Activated T-helper 1 cell treated with Interleukin-2 at 50 U/mL for 16 hours (primary cell): ENCODE measurements at regions not wholly inside any gene's neighbourhood (a gene's known extent, or its start where the extent isn't known, plus 50 kb on each side); places are given as distances from the start of the nearest gene placed in this dataset.

Experiments used
- DNase-seq: peaks from one replicate; pipeline ENCODE4 v3.0.0-alpha.2; 2020; ENCODE audit warnings: low read depth

DNA sequence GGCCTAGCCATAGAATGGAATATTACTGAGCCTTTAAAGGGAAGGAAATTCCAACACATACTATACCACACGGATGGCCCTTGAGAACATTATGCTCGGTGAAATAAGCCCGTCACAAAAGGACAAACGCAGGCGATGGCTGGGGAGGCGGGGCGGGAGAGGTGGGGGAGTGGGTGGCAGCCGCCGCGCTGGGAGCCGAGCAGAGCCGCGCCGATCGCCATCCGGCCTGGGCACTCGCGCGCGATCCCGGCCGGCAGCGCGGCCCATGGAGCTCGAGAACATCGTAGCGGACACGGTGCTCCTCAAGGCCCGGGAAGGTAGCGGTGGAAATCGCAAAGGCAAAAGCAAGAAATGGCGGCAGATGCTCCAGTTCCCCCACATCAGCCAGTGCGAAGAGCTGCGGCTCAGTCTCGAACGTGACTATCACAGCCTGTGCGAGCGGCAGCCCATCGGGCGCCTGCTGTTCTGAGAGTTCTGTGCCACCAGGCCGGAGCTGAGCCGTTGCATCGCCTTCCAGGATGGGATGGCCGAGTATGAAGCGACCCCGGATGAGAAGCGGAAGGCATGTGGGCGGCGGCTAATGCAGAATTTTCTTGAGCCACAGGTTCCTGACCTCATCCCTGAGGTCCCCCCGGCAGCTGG lies 140.1 kb downstream of the ZDHHC20 start:
- no peak for DNase-seq

DNA sequence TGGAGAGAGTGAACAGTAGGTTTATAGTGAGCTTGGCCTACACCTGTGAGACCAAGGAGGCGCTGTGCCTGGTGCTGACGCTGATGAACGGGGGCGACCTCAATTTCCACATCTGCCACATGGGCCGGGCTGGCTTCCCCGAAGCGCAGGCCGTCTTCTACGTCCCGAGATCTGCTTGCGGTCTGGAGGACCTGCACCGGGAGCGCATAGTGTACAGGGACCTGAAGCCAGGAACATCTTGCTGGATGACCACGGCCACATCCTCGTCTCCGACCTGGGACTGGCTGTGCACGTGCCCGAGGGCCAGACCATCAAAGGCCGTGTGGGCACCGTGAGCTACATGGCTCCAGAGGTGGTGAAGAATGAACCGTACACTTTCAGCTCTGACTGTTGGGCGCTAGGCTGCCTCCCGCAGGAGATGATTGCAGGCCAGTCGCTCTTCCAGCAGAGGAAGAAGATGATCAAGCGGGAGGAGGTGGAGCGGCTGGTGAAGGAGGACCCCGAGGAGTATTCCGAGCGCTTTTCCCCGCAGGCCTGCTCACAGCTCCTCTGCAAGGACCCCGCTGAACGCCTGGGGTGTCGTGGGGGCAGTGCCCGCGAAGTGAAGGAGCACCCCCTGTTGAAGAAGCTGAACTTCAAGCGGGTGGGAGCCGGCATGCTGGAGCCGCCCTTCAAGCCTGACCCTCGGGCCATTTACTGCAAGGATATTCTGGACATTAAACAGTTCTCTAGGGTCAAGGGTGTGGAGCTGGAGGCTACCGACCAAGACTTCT lies 139.0 kb downstream of the ZDHHC20 start:
- no peak for DNase-seq

DNA sequence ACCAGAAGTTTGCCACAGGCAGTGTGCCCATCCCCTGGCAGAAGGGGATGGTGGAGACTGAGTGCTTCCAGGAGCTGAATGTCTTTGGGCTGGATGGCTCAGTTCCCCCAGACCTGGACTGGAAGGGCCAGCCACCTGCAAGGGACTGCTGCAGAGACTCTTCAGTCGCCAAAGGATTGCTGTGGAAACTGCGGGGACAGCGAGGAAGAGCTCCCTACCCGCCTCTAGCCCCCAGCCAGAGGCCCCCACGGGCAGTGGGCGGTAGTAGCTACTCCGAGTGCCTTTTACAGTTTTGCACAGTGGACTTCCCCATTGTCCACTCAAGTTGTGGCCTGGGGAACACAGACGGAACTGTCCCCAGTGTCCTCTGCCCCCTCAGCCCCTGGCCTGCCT lies 138.5 kb downstream of the ZDHHC20 start:
- DNase-seq, result no peak

DNA sequence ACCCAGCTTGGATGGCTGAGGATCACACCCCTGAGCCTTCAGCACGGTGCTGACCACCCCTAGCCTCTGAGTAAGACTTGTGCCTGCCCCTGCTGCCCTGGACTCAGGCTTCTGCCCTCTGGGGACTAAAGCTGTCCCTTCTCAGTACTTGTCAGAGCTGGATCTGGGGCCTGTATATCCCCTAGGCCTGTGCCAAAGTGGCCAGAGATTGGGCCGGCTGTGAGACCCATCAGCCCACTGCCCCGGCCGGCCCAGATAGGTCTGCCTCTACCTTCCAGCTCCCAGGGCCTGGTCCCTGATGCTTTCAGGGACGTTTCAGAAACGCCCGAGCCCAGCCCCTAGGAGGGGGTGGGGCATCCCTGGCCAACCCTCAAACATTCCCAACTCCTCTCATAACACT lies 137.8 kb downstream of the ZDHHC20 start:
- no peak for DNase-seq

DNA sequence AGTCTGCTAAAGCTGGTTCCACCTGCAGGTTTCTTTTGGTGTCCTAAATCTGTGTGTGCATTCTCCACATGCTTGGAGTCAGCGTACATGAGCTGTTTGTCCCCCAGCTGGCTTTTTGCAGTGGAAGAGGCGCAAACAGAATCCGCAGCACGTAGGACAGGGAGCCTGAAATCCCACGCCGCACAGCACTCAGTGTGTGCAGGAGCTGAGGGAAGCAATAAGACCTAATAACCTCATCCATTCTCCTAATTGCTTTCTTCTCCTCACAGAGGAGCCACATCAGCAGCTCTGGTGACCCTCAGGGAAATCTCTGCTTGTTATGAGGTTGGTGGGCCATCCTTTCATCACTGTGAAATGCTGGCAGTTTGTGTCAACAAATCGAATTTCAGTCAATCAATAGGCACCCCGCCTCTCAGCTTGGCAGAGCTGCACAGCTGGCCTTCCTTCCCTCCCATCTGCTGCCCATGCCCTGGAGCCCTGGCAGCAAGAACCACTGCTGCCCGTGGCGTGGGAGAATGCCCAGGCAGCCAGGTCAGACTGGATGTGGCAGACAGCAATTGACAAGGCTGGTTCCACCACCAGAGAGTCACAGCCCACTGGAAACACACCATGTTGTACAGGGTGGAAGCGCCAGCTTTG lies 136.7 kb downstream of the ZDHHC20 start:
- DNase-seq, result no peak
